ENCODE measurements at regions not wholly inside any gene's neighbourhood (a gene's known extent, or its start where the extent isn't known, plus 50 kb on each side); places are given as distances from the start of the nearest gene placed in this dataset.

- TF ChIP-seq USF2 (IDR thresholded peaks at IDR 0.05; ENCODE audit: low read depth, low read length), result no peak
- no peak for TF ChIP-seq USF2 (CRISPR knock-in tag; IDR thresholded peaks at IDR 0.05; ENCODE audit: borderline replicate concordance)
- no peak for TF ChIP-seq ZNF382 (CRISPR knock-in tag; IDR thresholded peaks at IDR 0.05; ENCODE audit: borderline replicate concordance)
- no peak for TF ChIP-seq POLR2A (IDR thresholded peaks at IDR 0.05; ENCODE audit: insufficient read depth in 1 of 2, low read depth in 2 of 2, low read length in 2 of 2)
Observed at GRCh38 chr12:96107236-96107635, 71.8 kb upstream of the LTA4H start.

Data from HepG2 (cell line).